HEK293 (cell line): ENCODE measurements at regions not wholly inside any gene's neighbourhood (a gene's known extent, or its start where the extent isn't known, plus 50 kb on each side); places are given as distances from the start of the nearest gene placed in this dataset.

Experiments
- EGR2 ChIP-seq: fragments of 450-650 bp; formaldehyde crosslinking; IDR thresholded peaks from 2 replicates; pipeline ENCODE4 v1.5.1; 2016; ENCODE audit warnings: low read depth, missing biosample characterization, missing genetic modification characterization
- HOXA7 ChIP-seq: sonication (generic); formaldehyde crosslinking; IDR thresholded peaks from 2 replicates; pipeline ENCODE4 v1.8.1; 2022; ENCODE audit warnings: missing genetic modification reagents, borderline replicate concordance
- KLF16 ChIP-seq: fragments of 450-650 bp; formaldehyde crosslinking; IDR thresholded peaks from 2 replicates; pipeline ENCODE4 v1.5.1; 2017; ENCODE audit warnings: missing biosample characterization, missing genetic modification characterization
- KLF7 ChIP-seq: fragments of 450-650 bp; formaldehyde crosslinking; IDR thresholded peaks from 2 replicates; pipeline ENCODE4 v1.5.1; 2016; ENCODE audit warnings: missing biosample characterization, missing genetic modification characterization, borderline replicate concordance
- OSR2 ChIP-seq: fragments of 450-650 bp; formaldehyde crosslinking; IDR thresholded peaks from 2 replicates; pipeline ENCODE4 v1.5.1; 2016; ENCODE audit warnings: missing biosample characterization, missing genetic modification characterization
- OVOL3 ChIP-seq: fragments of 450-650 bp; formaldehyde crosslinking; IDR thresholded peaks from 2 replicates; pipeline ENCODE4 v1.5.1; 2016; ENCODE audit warnings: missing biosample characterization, missing genetic modification characterization
- PRDM6 ChIP-seq: fragments of 450-650 bp; formaldehyde crosslinking; IDR thresholded peaks from 2 replicates; pipeline ENCODE4 v1.5.1; 2017; ENCODE audit warnings: missing biosample characterization, missing genetic modification characterization
- ZNF175 ChIP-seq: fragments of 450-650 bp; formaldehyde crosslinking; IDR thresholded peaks from 2 replicates; pipeline ENCODE4 v1.5.1; 2016; ENCODE audit warnings: missing biosample characterization, missing genetic modification characterization
- ZNF248 ChIP-seq: fragments of 450-650 bp; formaldehyde crosslinking; IDR thresholded peaks from 2 replicates; pipeline ENCODE4 v1.5.1; 2017; ENCODE audit warnings: missing biosample characterization, missing genetic modification characterization
- ZNF280D ChIP-seq: fragments of 450-650 bp; formaldehyde crosslinking; IDR thresholded peaks from 2 replicates; pipeline ENCODE4 v1.5.1; 2016; ENCODE audit warnings: missing biosample characterization, missing genetic modification characterization
- ZNF48 ChIP-seq: fragments of 450-650 bp; formaldehyde crosslinking; IDR thresholded peaks from 2 replicates; pipeline ENCODE4 v1.5.1; 2016; ENCODE audit warnings: missing biosample characterization, missing genetic modification characterization
- ZNF521 ChIP-seq: fragments of 450-650 bp; formaldehyde crosslinking; IDR thresholded peaks from 2 replicates; pipeline ENCODE4 v1.5.1; 2017; ENCODE audit warnings: missing biosample characterization, mild to moderate bottlenecking, missing genetic modification characterization
- ZNF530 ChIP-seq: fragments of 450-650 bp; formaldehyde crosslinking; IDR thresholded peaks from 2 replicates; pipeline ENCODE4 v1.5.1; 2016; ENCODE audit warnings: low read depth, missing biosample characterization, missing genetic modification characterization
- ZNF544 ChIP-seq: fragments of 450-650 bp; formaldehyde crosslinking; IDR thresholded peaks from 2 replicates; pipeline ENCODE4 v1.5.0; 2017; ENCODE audit warnings: missing biosample characterization, missing genetic modification characterization
- ZNF580 ChIP-seq: fragments of 450-650 bp; formaldehyde crosslinking; IDR thresholded peaks from 2 replicates; pipeline ENCODE4 v1.5.1; 2016; ENCODE audit warnings: missing biosample characterization, missing genetic modification characterization
- ZNF585B ChIP-seq: fragments of 450-650 bp; formaldehyde crosslinking; IDR thresholded peaks from 2 replicates; pipeline ENCODE4 v1.5.1; 2016; ENCODE audit warnings: missing biosample characterization, missing genetic modification characterization
- ZNF626 ChIP-seq: fragments of 450-650 bp; sonication (Bioruptor Pico); formaldehyde crosslinking; IDR thresholded peaks from 2 replicates; pipeline ENCODE4 v1.5.1; 2018; ENCODE audit warnings: missing biosample characterization, missing genetic modification characterization, inconsistent platforms
- ZNF629 ChIP-seq: fragments of 450-650 bp; formaldehyde crosslinking; IDR thresholded peaks from 2 replicates; pipeline ENCODE4 v1.5.1; 2017; ENCODE audit warnings: missing biosample characterization, missing genetic modification characterization
- ZNF701 ChIP-seq: fragments of 450-650 bp; formaldehyde crosslinking; IDR thresholded peaks from 2 replicates; pipeline ENCODE4 v1.5.1; 2016; ENCODE audit warnings: missing biosample characterization, missing genetic modification characterization
- ZNF747 ChIP-seq: fragments of 450-650 bp; formaldehyde crosslinking; IDR thresholded peaks from 2 replicates; pipeline ENCODE4 v1.5.1; 2016; ENCODE audit warnings: missing biosample characterization, missing genetic modification characterization
- ZNF768 ChIP-seq: fragments of 450-650 bp; formaldehyde crosslinking; IDR thresholded peaks from 2 replicates; pipeline ENCODE4 v1.5.1; 2018; ENCODE audit warnings: missing biosample characterization, mild to moderate bottlenecking, missing genetic modification characterization
- ZNF830 ChIP-seq: fragments of 450-650 bp; IDR thresholded peaks from 2 replicates; pipeline ENCODE4 v1.5.0; 2018; ENCODE audit warnings: missing biosample characterization, missing genetic modification characterization, low read depth, mild to moderate bottlenecking, moderate library complexity
- TF ChIP-seq, protein P1 (sequence below): fragments of 450-650 bp; formaldehyde crosslinking; IDR thresholded peaks from 2 replicates; pipeline ENCODE4; 2016; ENCODE audit warnings: missing biosample characterization, missing genetic modification characterization
- TF ChIP-seq, protein P2 (sequence below): fragments of 450-650 bp; formaldehyde crosslinking; IDR thresholded peaks from 2 replicates; pipeline ENCODE4 v1.5.1; 2016; ENCODE audit warnings: missing biosample characterization, missing genetic modification characterization, low read depth
- TF ChIP-seq, protein P3 (sequence below): fragments of 450-650 bp; formaldehyde crosslinking; IDR thresholded peaks from 2 replicates; pipeline ENCODE4 v1.5.1; 2016; ENCODE audit warnings: missing biosample characterization, missing genetic modification characterization, borderline replicate concordance

GRCh38 chr10:21292763-21293517 lies 232.5 kb downstream of the SKIDA1 start (continued):
- peak; percentile 91 for TF ChIP-seq PRDM6 (tag by site-specific recombination)
- no peak for TF ChIP-seq ZNF175 (tag by site-specific recombination)
- TF ChIP-seq OVOL3 = peak; percentile 70; the same call in 1 of the 2 replicates
- TF ChIP-seq OSR2 = peak; percentile 87
- TF ChIP-seq ZNF629 (tag by site-specific recombination) = peak; percentile 90
- TF ChIP-seq ZNF585B (tag by site-specific recombination) = no peak
- TF ChIP-seq, protein P1, sequence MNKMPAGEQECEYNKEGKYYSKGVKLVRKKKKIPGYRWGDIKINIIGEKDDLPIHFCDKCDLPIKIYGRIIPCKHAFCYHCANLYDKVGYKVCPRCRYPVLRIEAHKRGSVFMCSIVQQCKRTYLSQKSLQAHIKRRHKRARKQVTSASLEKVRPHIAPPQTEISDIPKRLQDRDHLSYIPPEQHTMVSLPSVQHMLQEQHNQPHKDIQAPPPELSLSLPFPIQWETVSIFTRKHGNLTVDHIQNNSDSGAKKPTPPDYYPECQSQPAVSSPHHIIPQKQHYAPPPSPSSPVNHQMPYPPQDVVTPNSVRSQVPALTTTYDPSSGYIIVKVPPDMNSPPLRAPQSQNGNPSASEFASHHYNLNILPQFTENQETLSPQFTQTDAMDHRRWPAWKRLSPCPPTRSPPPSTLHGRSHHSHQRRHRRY (tag by site-specific recombination) = no peak
- TF ChIP-seq HOXA7 (CRISPR knock-in tag) = no peak
- TF ChIP-seq, protein P2, sequence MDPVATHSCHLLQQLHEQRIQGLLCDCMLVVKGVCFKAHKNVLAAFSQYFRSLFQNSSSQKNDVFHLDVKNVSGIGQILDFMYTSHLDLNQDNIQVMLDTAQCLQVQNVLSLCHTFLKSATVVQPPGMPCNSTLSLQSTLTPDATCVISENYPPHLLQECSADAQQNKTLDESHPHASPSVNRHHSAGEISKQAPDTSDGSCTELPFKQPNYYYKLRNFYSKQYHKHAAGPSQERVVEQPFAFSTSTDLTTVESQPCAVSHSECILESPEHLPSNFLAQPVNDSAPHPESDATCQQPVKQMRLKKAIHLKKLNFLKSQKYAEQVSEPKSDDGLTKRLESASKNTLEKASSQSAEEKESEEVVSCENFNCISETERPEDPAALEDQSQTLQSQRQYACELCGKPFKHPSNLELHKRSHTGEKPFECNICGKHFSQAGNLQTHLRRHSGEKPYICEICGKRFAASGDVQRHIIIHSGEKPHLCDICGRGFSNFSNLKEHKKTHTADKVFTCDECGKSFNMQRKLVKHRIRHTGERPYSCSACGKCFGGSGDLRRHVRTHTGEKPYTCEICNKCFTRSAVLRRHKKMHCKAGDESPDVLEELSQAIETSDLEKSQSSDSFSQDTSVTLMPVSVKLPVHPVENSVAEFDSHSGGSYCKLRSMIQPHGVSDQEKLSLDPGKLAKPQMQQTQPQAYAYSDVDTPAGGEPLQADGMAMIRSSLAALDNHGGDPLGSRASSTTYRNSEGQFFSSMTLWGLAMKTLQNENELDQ (tag by site-specific recombination) = no peak
- TF ChIP-seq ZNF544 = no peak
- no peak for TF ChIP-seq ZNF521 (tag by site-specific recombination)
- no peak for TF ChIP-seq ZNF747 (tag by site-specific recombination)
- TF ChIP-seq ZNF248 (tag by site-specific recombination) = no peak
- TF ChIP-seq ZNF530 (tag by site-specific recombination) = no peak
- no peak for TF ChIP-seq KLF7 (tag by site-specific recombination)
- no peak for TF ChIP-seq ZNF48
- TF ChIP-seq ZNF701 (tag by site-specific recombination) = no peak
- TF ChIP-seq KLF16 (tag by site-specific recombination) = no peak
- TF ChIP-seq ZNF830 (tag by site-specific recombination) = no peak
- no peak for TF ChIP-seq ZNF280D (tag by site-specific recombination)
- no peak for TF ChIP-seq ZNF626 (tag by site-specific recombination)
- peak; percentile 48 for TF ChIP-seq EGR2
- TF ChIP-seq ZNF768 = no peak
- 0 out of 2 replicates have a peak, but pooled peaks have one; percentile 24 for TF ChIP-seq ZNF580
- TF ChIP-seq, protein P3, sequence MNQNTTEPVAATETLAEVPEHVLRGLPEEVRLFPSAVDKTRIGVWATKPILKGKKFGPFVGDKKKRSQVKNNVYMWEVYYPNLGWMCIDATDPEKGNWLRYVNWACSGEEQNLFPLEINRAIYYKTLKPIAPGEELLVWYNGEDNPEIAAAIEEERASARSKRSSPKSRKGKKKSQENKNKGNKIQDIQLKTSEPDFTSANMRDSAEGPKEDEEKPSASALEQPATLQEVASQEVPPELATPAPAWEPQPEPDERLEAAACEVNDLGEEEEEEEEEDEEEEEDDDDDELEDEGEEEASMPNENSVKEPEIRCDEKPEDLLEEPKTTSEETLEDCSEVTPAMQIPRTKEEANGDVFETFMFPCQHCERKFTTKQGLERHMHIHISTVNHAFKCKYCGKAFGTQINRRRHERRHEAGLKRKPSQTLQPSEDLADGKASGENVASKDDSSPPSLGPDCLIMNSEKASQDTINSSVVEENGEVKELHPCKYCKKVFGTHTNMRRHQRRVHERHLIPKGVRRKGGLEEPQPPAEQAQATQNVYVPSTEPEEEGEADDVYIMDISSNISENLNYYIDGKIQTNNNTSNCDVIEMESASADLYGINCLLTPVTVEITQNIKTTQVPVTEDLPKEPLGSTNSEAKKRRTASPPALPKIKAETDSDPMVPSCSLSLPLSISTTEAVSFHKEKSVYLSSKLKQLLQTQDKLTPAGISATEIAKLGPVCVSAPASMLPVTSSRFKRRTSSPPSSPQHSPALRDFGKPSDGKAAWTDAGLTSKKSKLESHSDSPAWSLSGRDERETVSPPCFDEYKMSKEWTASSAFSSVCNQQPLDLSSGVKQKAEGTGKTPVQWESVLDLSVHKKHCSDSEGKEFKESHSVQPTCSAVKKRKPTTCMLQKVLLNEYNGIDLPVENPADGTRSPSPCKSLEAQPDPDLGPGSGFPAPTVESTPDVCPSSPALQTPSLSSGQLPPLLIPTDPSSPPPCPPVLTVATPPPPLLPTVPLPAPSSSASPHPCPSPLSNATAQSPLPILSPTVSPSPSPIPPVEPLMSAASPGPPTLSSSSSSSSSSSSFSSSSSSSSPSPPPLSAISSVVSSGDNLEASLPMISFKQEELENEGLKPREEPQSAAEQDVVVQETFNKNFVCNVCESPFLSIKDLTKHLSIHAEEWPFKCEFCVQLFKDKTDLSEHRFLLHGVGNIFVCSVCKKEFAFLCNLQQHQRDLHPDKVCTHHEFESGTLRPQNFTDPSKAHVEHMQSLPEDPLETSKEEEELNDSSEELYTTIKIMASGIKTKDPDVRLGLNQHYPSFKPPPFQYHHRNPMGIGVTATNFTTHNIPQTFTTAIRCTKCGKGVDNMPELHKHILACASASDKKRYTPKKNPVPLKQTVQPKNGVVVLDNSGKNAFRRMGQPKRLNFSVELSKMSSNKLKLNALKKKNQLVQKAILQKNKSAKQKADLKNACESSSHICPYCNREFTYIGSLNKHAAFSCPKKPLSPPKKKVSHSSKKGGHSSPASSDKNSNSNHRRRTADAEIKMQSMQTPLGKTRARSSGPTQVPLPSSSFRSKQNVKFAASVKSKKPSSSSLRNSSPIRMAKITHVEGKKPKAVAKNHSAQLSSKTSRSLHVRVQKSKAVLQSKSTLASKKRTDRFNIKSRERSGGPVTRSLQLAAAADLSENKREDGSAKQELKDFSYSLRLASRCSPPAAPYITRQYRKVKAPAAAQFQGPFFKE (tag by site-specific recombination) = no peak
